ENCODE measurements at regions not wholly inside any gene's neighbourhood (a gene's known extent, or its start where the extent isn't known, plus 50 kb on each side); places are given as distances from the start of the nearest gene placed in this dataset.

GRCh38 chr2:120940319-120940696, 204.6 kb downstream of the GLI2 start:
- 93 to 100% methylated on average over 1 of the region's 1 CpG for WGBS, 2 donors

GRCh38 chr2:120940726-120941256, 205.1 kb downstream of the GLI2 start:
- TF ChIP-seq POLR2A (IDR thresholded peaks at IDR 0.05) = no peak
- no peak for TF ChIP-seq CTCF (IDR thresholded peaks at IDR 0.05)
- H3K4me3 ChIP-seq = no peak overlapping the region
- H3K27ac ChIP-seq = no peak overlapping the region
- no peaks in the 10 kb centered on the region for H3K27me3 ChIP-seq
- peaks cover 6% of the 10 kb centered on the region for H3K4me1 ChIP-seq
- DNase-seq = no peak
- H3K36me3 ChIP-seq (replicated peaks in 1 of 2; ENCODE audit: insufficient read depth in 1 of 2, low read depth in 2 of 2) = no peaks in the 10 kb centered on the region
- ATAC-seq = no peak
- intact Hi-C loops (cut with DNase I) = no loop called here
- no peaks in the 10 kb centered on the region for H3K9me3 ChIP-seq
- WGBS, 2 donors = 88 to 89% methylated on average over 8 to 9 of the region's 9 CpGs

More at GRCh38 chr2:120940319-120940696, 204.6 kb downstream of the GLI2 start:
- Histone ChIP-seq H3K27ac (no peak overlapping the region), H3K27me3 (no peaks in the 10 kb centered on the region), H3K4me3 (no peak overlapping the region), H3K36me3 (replicated peaks in 1 of 2; ENCODE audit: insufficient read depth in 1 of 2, low read depth in 2 of 2) (no peaks in the 10 kb centered on the region), H3K4me1 (peaks cover 11% of the 10 kb centered on the region), H3K9me3 (no peaks in the 10 kb centered on the region)
- intact Hi-C loops (cut with DNase I) = no loop called here
- TF ChIP-seq POLR2A (IDR thresholded peaks at IDR 0.05) (no peak), CTCF (IDR thresholded peaks at IDR 0.05) (no peak)
- ATAC-seq = no peak
- DNase-seq = no peak

GRCh38 chr2:120941571-120942120, 206.0 kb downstream of the GLI2 start:
- DNase-seq (no peak), ATAC-seq (no peak)
- intact Hi-C loops (cut with DNase I) = no loop called here
- Histone ChIP-seq H3K27ac (no peak overlapping the region), H3K27me3 (no peaks in the 10 kb centered on the region), H3K36me3 (replicated peaks in 1 of 2; ENCODE audit: insufficient read depth in 1 of 2, low read depth in 2 of 2) (no peaks in the 10 kb centered on the region), H3K4me3 (no peak overlapping the region), H3K4me1 (no peaks in the 10 kb centered on the region), H3K9me3 (no peaks in the 10 kb centered on the region)
- TF ChIP-seq CTCF (IDR thresholded peaks at IDR 0.05) = no peak
- TF ChIP-seq POLR2A (IDR thresholded peaks at IDR 0.05) = no peak
- 81 to 90% methylated on average over 6 to 11 of the region's 11 CpGs for WGBS, 2 donors

GRCh38 chr2:120942658-120943057, 207.0 kb downstream of the GLI2 start:
- no peaks in the 10 kb centered on the region for H3K36me3 ChIP-seq (replicated peaks in 1 of 2; ENCODE audit: insufficient read depth in 1 of 2, low read depth in 2 of 2)
- intact Hi-C loops (cut with DNase I) = no loop called here
- ATAC-seq (no peak), DNase-seq (no peak)
- no peak overlapping the region for H3K27ac ChIP-seq
- H3K27me3 ChIP-seq = no peaks in the 10 kb centered on the region
- no peak overlapping the region for H3K4me3 ChIP-seq
- WGBS, 2 donors = 73 to 74% methylated on average over 15 of the region's 15 CpGs
- H3K4me1 ChIP-seq = no peaks in the 10 kb centered on the region
- TF ChIP-seq POLR2A (IDR thresholded peaks at IDR 0.05) = no peak
- no peak for TF ChIP-seq CTCF (IDR thresholded peaks at IDR 0.05)
- no peaks in the 10 kb centered on the region for H3K9me3 ChIP-seq

GRCh38 chr2:120943403-120944034, 207.9 kb downstream of the GLI2 start:
- Histone ChIP-seq H3K4me1 (peaks cover 2% of the 10 kb centered on the region), H3K36me3 (replicated peaks in 1 of 2; ENCODE audit: insufficient read depth in 1 of 2, low read depth in 2 of 2) (no peaks in the 10 kb centered on the region), H3K9me3 (no peaks in the 10 kb centered on the region), H3K27me3 (no peaks in the 10 kb centered on the region), H3K4me3 (no peak overlapping the region), H3K27ac (no peak overlapping the region)
- TF ChIP-seq CTCF (IDR thresholded peaks at IDR 0.05) = no peak
- no peak for TF ChIP-seq POLR2A (IDR thresholded peaks at IDR 0.05)
- ATAC-seq (no peak), DNase-seq (no peak)
- intact Hi-C loops (cut with DNase I) = no loop called here
- WGBS, 2 donors = 80 to 91% methylated on average over 4 to 9 of the region's 9 CpGs
